Neural crest cell (in vitro differentiated cells): ENCODE measurements at regions not wholly inside any gene's neighbourhood (a gene's known extent, or its start where the extent isn't known, plus 50 kb on each side); places are given as distances from the start of the nearest gene placed in this dataset.

Experiments used
- DNase-seq: peaks from one replicate; pipeline ENCODE4 v3.0.0; 2021; ENCODE audit warnings: low read depth, mixed read lengths, low spot score
- H3K27ac Mint-ChIP-seq: one replicate; pipeline ENCODE4 v1.8.0; 2021; ENCODE audit warnings: mild to moderate bottlenecking, mixed read lengths; ENCODE audit not compliant: unreplicated experiment
- H3K27me3 Mint-ChIP-seq: 2 replicates; pipeline ENCODE4 v1.8.0; 2021; ENCODE audit warnings: low read depth, mild to moderate bottlenecking, mixed read lengths
- H3K36me3 Mint-ChIP-seq: 2 replicates; pipeline ENCODE4 v1.8.0; 2021; ENCODE audit warnings: low read depth, mild to moderate bottlenecking, mixed read lengths
- H3K4me1 Mint-ChIP-seq: 2 replicates; pipeline ENCODE4 v1.8.0; 2021; ENCODE audit warnings: mixed read lengths
- H3K4me3 Mint-ChIP-seq: one replicate; pipeline ENCODE4 v1.8.0; 2021; ENCODE audit warnings: mild to moderate bottlenecking, mixed read lengths
- H3K9me3 Mint-ChIP-seq: 2 replicates; pipeline ENCODE4 v1.8.0; 2021; ENCODE audit warnings: mixed read lengths
- CTCF ChIP-seq: fragments of 200-600 bp; sonication (generic); conservative IDR thresholded peaks from 2 replicates; pipeline ENCODE4 v1.5.0; 2021; ENCODE audit warnings: antibody characterized with exemption, mild to moderate bottlenecking

GRCh38 chr6:15761045-15761502, 98.2 kb upstream of the DTNBP1 start:
- no peak for DNase-seq
- H3K27me3 Mint-ChIP-seq = no peaks in the 10 kb centered on the region
- no peaks in the 10 kb centered on the region for H3K36me3 Mint-ChIP-seq
- peaks cover 13% of the 10 kb centered on the region for H3K4me1 Mint-ChIP-seq
- no peak for TF ChIP-seq CTCF
- H3K4me3 Mint-ChIP-seq = no peak overlapping the region
- H3K9me3 Mint-ChIP-seq = peaks cover 3% of the 10 kb centered on the region
- H3K27ac Mint-ChIP-seq = no peak overlapping the region

GRCh38 chr6:15758631-15759215, 95.9 kb upstream of the DTNBP1 start:
- H3K36me3 Mint-ChIP-seq = no peaks in the 10 kb centered on the region
- DNase-seq = no peak
- TF ChIP-seq CTCF = no peak
- H3K4me3 Mint-ChIP-seq = no peak overlapping the region
- peaks cover 3% of the 10 kb centered on the region for H3K9me3 Mint-ChIP-seq
- no peak overlapping the region for H3K27ac Mint-ChIP-seq
- H3K27me3 Mint-ChIP-seq = no peaks in the 10 kb centered on the region
- peaks cover 6% of the 10 kb centered on the region for H3K4me1 Mint-ChIP-seq

- H3K36me3 Mint-ChIP-seq = no peaks in the 10 kb centered on the region
- peaks cover 3% of the 10 kb centered on the region for H3K9me3 Mint-ChIP-seq
- no peaks in the 10 kb centered on the region for H3K4me1 Mint-ChIP-seq
- no peak overlapping the region for H3K27ac Mint-ChIP-seq
- no peak for TF ChIP-seq CTCF
- H3K4me3 Mint-ChIP-seq = no peak overlapping the region
- H3K27me3 Mint-ChIP-seq = no peaks in the 10 kb centered on the region
- no peak for DNase-seq
Observed at GRCh38 chr6:15755526-15755925, 92.7 kb upstream of the DTNBP1 start.

- no peak for DNase-seq
- no peak overlapping the region for H3K4me3 Mint-ChIP-seq
- no peaks in the 10 kb centered on the region for H3K27me3 Mint-ChIP-seq
- no peaks in the 10 kb centered on the region for H3K4me1 Mint-ChIP-seq
- no peaks in the 10 kb centered on the region for H3K36me3 Mint-ChIP-seq
- peaks cover 3% of the 10 kb centered on the region for H3K9me3 Mint-ChIP-seq
- H3K27ac Mint-ChIP-seq = no peak overlapping the region
- no peak for TF ChIP-seq CTCF
Observed at GRCh38 chr6:15754706-15755079, 91.9 kb upstream of the DTNBP1 start.

GRCh38 chr6:15754035-15754705, 91.3 kb upstream of the DTNBP1 start:
- no peaks in the 10 kb centered on the region for H3K36me3 Mint-ChIP-seq
- DNase-seq = no peak
- H3K27me3 Mint-ChIP-seq = no peaks in the 10 kb centered on the region
- peaks cover 3% of the 10 kb centered on the region for H3K9me3 Mint-ChIP-seq
- H3K27ac Mint-ChIP-seq = no peak overlapping the region
- H3K4me3 Mint-ChIP-seq = no peak overlapping the region
- no peak for TF ChIP-seq CTCF
- H3K4me1 Mint-ChIP-seq = no peaks in the 10 kb centered on the region
